ENCODE measurements at regions not wholly inside any gene's neighbourhood (a gene's known extent, or its start where the extent isn't known, plus 50 kb on each side); places are given as distances from the start of the nearest gene placed in this dataset.

DNA sequence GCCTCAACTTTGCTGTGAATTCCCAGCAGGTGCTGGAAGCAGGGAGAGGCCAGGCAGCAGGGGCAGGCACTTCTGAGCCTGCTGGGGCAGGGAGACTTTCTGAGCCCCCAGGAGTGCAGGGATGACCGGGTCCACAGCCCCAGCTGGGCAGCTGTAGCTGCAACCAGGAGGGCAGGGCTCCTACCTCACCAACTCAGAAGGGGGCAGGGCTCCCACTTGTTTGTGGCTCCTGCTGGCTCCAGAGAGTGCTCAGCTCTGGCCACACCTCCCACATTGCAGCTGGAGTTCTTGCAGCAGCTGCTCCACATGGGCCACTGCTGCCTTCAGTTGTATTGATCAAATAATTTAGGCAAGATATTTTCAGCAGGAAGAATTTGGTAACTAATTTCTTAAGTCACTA is 812.3 kb downstream of the NSUN3 start:
- TF ChIP-seq POLR2A (IDR thresholded peaks at IDR 0.05) (no peak), EP300 (IDR thresholded peaks at IDR 0.05) (no peak), POLR2AphosphoS5 (IDR thresholded peaks at IDR 0.05) (no peak)
- TF ChIP-seq, protein P1, sequence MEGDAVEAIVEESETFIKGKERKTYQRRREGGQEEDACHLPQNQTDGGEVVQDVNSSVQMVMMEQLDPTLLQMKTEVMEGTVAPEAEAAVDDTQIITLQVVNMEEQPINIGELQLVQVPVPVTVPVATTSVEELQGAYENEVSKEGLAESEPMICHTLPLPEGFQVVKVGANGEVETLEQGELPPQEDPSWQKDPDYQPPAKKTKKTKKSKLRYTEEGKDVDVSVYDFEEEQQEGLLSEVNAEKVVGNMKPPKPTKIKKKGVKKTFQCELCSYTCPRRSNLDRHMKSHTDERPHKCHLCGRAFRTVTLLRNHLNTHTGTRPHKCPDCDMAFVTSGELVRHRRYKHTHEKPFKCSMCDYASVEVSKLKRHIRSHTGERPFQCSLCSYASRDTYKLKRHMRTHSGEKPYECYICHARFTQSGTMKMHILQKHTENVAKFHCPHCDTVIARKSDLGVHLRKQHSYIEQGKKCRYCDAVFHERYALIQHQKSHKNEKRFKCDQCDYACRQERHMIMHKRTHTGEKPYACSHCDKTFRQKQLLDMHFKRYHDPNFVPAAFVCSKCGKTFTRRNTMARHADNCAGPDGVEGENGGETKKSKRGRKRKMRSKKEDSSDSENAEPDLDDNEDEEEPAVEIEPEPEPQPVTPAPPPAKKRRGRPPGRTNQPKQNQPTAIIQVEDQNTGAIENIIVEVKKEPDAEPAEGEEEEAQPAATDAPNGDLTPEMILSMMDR (IDR thresholded peaks at IDR 0.05): no peak
